Neural progenitor cell (in vitro differentiated cells): ENCODE measurements at regions not wholly inside any gene's neighbourhood (a gene's known extent, or its start where the extent isn't known, plus 50 kb on each side); places are given as distances from the start of the nearest gene placed in this dataset.

Experiments used
- DNase-seq: peaks from one replicate; pipeline ENCODE4 v3.0.0-alpha.2; 2016; ENCODE audit warnings: low spot score
- H2AFZ ChIP-seq: fragments of 200-600 bp; sonication (generic); replicated peaks from 2 replicates; pipeline ENCODE4 v1.6.1; 2016; ENCODE audit warnings: antibody characterized with exemption
- H3F3A ChIP-seq: fragments of 200-600 bp; sonication (generic); 2 replicates; pipeline ENCODE4 v1.6.1; 2016; ENCODE audit warnings: antibody characterized with exemption, low read depth
- H3K27ac ChIP-seq: fragments of 200-600 bp; sonication (generic); 2 replicates; pipeline ENCODE4 v1.5.1; 2016; ENCODE audit warnings: mild to moderate bottlenecking
- H3K27me3 ChIP-seq: fragments of 200-600 bp; sonication (generic); 2 replicates; pipeline ENCODE4 v1.6.1; 2016; ENCODE audit warnings: mild to moderate bottlenecking, moderate library complexity
- H3K36me3 ChIP-seq: fragments of 200-600 bp; sonication (generic); 2 replicates; pipeline ENCODE4 v1.5.1; 2016
- H3K4me1 ChIP-seq: fragments of 200-600 bp; sonication (generic); 2 replicates; pipeline ENCODE4 v1.6.1; 2016; ENCODE audit warnings: mixed run types
- H3K4me2 ChIP-seq: fragments of 200-600 bp; sonication (generic); 2 replicates; pipeline ENCODE4 v1.6.1; 2016
- H3K4me3 ChIP-seq: fragments of 200-600 bp; sonication (generic); 2 replicates; pipeline ENCODE4 v1.5.1; 2016
- H3K79me2 ChIP-seq: fragments of 200-600 bp; sonication (generic); 2 replicates; pipeline ENCODE4 v1.6.1; 2016; ENCODE audit warnings: low read depth
- H3K9ac ChIP-seq: fragments of 200-600 bp; sonication (generic); 2 replicates; pipeline ENCODE4 v1.6.1; 2016
- H3K9me3 ChIP-seq: fragments of 200-600 bp; sonication (generic); 2 replicates; pipeline ENCODE4 v1.5.1; 2016; ENCODE audit warnings: low read depth
- H4K20me1 ChIP-seq: fragments of 200-600 bp; sonication (generic); 2 replicates; pipeline ENCODE4 v1.6.1; 2016; ENCODE audit warnings: low read depth
- H3K27ac Mint-ChIP-seq: 3 replicates; pipeline ENCODE4 v1.8.0; 2021; ENCODE audit warnings: mixed read lengths
- H3K27me3 Mint-ChIP-seq: 2 replicates; pipeline ENCODE4 v1.8.0; 2022; ENCODE audit warnings: low read depth, mild to moderate bottlenecking, inconsistent platforms, moderate library complexity, mixed read lengths; ENCODE audit not compliant: insufficient read depth
- H3K36me3 Mint-ChIP-seq: 3 replicates; pipeline ENCODE4 v1.8.0; 2021; ENCODE audit warnings: mixed read lengths
- H3K4me1 Mint-ChIP-seq: 3 replicates; pipeline ENCODE4 v1.8.0; 2021; ENCODE audit warnings: mixed read lengths
- H3K4me3 Mint-ChIP-seq: 3 replicates; pipeline ENCODE4 v1.8.0; 2021; ENCODE audit warnings: mild to moderate bottlenecking, moderate library complexity, mixed read lengths
- H3K9me3 Mint-ChIP-seq: 3 replicates; pipeline ENCODE4 v1.8.0; 2020; ENCODE audit warnings: mixed read lengths
- EZH2 ChIP-seq: fragments of 200-600 bp; sonication (generic); IDR thresholded peaks from 2 replicates; pipeline ENCODE4 v1.6.1; 2017; ENCODE audit warnings: antibody characterized with exemption, mild to moderate bottlenecking, moderate library complexity
- EZH2phosphoT487 ChIP-seq: fragments of 200-600 bp; sonication (generic); IDR thresholded peaks from 2 replicates; pipeline ENCODE4 v1.6.1; 2017; ENCODE audit warnings: antibody characterized with exemption
- TF ChIP-seq, protein P1 (sequence below): fragments of 200-600 bp; sonication (generic); IDR thresholded peaks from 2 replicates; pipeline ENCODE4 v1.5.1; 2017; ENCODE audit warnings: antibody characterized with exemption, mild to moderate bottlenecking

DNA sequence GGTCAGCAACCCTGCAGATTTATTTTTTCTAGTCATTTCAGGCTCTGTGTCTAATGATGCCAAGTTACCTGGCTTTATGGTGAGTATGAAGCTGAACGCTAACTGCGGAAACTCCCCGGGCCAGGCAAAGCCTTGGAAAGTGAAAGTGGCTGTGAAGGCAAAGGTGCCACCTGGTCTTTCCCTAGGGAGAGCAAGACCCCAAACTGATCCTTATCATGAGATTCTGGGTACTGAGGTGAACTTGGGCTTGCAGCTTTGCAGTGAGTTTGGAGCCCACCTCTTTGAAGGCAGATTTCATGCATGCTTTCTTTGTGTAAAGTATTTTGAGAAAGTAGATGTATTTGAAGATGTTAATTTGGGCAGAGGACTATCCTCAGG lies 63.3 kb downstream of the CARTPT start:
- H3K4me1 ChIP-seq = peaks cover 12% of the 10 kb centered on the region
- no peak overlapping the region for H2AFZ ChIP-seq
- H3K4me3 ChIP-seq = no peak overlapping the region
- no peaks in the 10 kb centered on the region for H3F3A ChIP-seq
- H4K20me1 ChIP-seq = no peaks in the 10 kb centered on the region
- no peak overlapping the region for H3K27ac ChIP-seq
- Mint-ChIP-seq H3K27me3 (peaks cover 3% of the 10 kb centered on the region), H3K9me3 (no peaks in the 10 kb centered on the region), H3K36me3 (no peaks in the 10 kb centered on the region), H3K27ac (peak overlapping the region; percentile 34), H3K4me3 (no peak overlapping the region), H3K4me1 (peaks cover 40% of the 10 kb centered on the region)
- TF ChIP-seq EZH2phosphoT487 (no peak), EZH2 (no peak)
- TF ChIP-seq, protein P1, sequence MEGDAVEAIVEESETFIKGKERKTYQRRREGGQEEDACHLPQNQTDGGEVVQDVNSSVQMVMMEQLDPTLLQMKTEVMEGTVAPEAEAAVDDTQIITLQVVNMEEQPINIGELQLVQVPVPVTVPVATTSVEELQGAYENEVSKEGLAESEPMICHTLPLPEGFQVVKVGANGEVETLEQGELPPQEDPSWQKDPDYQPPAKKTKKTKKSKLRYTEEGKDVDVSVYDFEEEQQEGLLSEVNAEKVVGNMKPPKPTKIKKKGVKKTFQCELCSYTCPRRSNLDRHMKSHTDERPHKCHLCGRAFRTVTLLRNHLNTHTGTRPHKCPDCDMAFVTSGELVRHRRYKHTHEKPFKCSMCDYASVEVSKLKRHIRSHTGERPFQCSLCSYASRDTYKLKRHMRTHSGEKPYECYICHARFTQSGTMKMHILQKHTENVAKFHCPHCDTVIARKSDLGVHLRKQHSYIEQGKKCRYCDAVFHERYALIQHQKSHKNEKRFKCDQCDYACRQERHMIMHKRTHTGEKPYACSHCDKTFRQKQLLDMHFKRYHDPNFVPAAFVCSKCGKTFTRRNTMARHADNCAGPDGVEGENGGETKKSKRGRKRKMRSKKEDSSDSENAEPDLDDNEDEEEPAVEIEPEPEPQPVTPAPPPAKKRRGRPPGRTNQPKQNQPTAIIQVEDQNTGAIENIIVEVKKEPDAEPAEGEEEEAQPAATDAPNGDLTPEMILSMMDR = no peak
- no peak overlapping the region for H3K4me2 ChIP-seq
- H3K79me2 ChIP-seq = no peaks in the 10 kb centered on the region
- DNase-seq = no peak
- H3K27me3 ChIP-seq = no peaks in the 10 kb centered on the region
- H3K36me3 ChIP-seq = no peaks in the 10 kb centered on the region
- H3K9me3 ChIP-seq = no peaks in the 10 kb centered on the region
- no peak overlapping the region for H3K9ac ChIP-seq

DNA sequence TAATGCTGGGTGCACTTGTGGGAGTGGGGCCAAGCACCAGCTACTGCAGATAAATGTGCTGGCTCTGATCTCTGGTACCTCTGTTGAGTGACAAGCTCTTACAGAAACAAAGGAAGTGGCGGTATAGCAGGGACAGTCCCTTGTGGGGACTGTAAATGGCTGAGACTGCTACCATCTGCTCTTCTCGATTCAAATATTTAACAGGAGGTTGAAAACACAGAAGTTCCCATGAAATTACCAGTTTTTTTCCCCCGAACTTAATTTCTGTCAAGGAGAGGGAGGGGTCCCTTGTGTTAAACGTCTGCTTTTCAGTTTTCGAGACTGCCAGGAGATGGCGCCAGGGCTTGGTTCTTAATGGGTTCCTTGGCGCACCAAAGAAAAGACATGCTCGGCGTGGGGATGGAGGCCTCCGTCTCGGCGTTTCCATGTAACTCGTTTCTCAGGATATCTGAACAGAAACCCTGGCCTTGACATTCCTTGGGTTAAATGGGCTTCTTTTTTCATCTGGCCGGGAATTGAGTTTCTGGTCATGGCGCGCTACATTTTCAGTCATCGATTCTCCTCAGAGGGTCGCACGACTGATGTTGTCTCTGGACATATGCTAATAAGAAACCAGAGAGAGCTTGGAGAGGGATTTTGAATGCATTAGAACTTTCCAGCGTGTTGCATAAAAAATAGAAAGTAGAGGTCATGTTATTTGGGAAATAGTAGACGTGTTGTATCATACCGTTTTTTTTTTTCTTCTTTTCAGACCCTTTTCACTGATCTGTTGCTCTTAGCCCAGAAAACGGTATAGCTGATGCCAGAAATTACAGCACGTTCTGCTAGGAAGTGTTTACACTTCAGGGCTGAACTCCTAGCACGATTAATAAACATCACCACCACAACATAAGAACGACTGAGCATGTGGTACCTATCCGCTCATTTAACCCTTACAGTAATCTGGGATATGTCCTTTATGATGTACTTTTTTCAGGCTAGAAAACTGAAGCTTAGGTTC lies 64.0 kb downstream of the CARTPT start:
- Histone ChIP-seq H3K27me3 (no peaks in the 10 kb centered on the region), H3K36me3 (no peaks in the 10 kb centered on the region), H3K4me2 (no peak overlapping the region), H3K4me3 (no peak overlapping the region), H3F3A (no peaks in the 10 kb centered on the region), H3K79me2 (no peaks in the 10 kb centered on the region), H3K27ac (no peak overlapping the region), H3K4me1 (peaks cover 12% of the 10 kb centered on the region), H4K20me1 (no peaks in the 10 kb centered on the region), H2AFZ (no peak overlapping the region), H3K9me3 (no peaks in the 10 kb centered on the region), H3K9ac (no peak overlapping the region)
- no peaks in the 10 kb centered on the region for H3K36me3 Mint-ChIP-seq
- H3K9me3 Mint-ChIP-seq = no peaks in the 10 kb centered on the region
- peak overlapping the region; percentile 34 for H3K27ac Mint-ChIP-seq
- peak overlapping the region; percentile 44 for H3K4me3 Mint-ChIP-seq
- peaks cover 40% of the 10 kb centered on the region for H3K4me1 Mint-ChIP-seq
- TF ChIP-seq, protein P1 = peak; percentile 91
- TF ChIP-seq EZH2phosphoT487 = no peak
- peak; percentile 89 for DNase-seq
- peaks cover 3% of the 10 kb centered on the region for H3K27me3 Mint-ChIP-seq

DNA sequence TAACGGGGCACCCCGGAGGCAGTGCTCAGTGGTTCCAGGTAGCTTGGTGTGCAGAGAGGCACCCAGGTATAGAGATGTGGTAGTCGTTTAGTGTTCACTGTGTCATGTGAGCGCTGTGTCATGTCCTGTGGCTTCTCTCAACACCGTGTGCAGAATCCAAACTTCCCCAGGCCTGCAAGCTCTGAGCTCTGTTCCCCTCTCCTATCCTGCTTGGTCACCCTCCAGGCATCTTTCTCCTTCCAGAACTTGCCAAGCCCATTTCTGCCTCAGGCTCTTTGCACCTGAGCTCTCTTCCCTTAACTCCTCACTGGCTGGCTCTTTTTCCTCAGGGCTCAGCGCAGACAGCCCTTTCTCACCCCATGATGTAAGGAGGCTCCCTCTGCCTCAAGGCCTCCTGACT lies 64.8 kb downstream of the CARTPT start:
- Histone ChIP-seq H3F3A (no peaks in the 10 kb centered on the region), H3K4me1 (peaks cover 12% of the 10 kb centered on the region), H3K4me3 (no peak overlapping the region), H3K4me2 (no peak overlapping the region), H3K9ac (no peak overlapping the region), H3K36me3 (no peaks in the 10 kb centered on the region), H2AFZ (no peak overlapping the region), H3K9me3 (no peaks in the 10 kb centered on the region), H3K79me2 (no peaks in the 10 kb centered on the region), H4K20me1 (no peaks in the 10 kb centered on the region), H3K27me3 (no peaks in the 10 kb centered on the region), H3K27ac (no peak overlapping the region)
- TF ChIP-seq EZH2 (no peak), EZH2phosphoT487 (no peak)
- TF ChIP-seq, protein P1 = no peak
- no peaks in the 10 kb centered on the region for H3K36me3 Mint-ChIP-seq
- no peak for DNase-seq
- H3K4me1 Mint-ChIP-seq = peaks cover 38% of the 10 kb centered on the region
- peaks cover 3% of the 10 kb centered on the region for H3K27me3 Mint-ChIP-seq
- H3K9me3 Mint-ChIP-seq = peaks cover 1% of the 10 kb centered on the region
- H3K4me3 Mint-ChIP-seq = no peak overlapping the region
- peak overlapping the region; percentile 34 for H3K27ac Mint-ChIP-seq
